Fibroblast of pulmonary artery (primary cell): ENCODE measurements at regions not wholly inside any gene's neighbourhood (a gene's known extent, or its start where the extent isn't known, plus 50 kb on each side); places are given as distances from the start of the nearest gene placed in this dataset.

Experiments
- DNase-seq: peaks from one replicate; pipeline ENCODE4 v3.0.0-alpha.2; 2010; ENCODE audit warnings: low read depth
- H3K4me3 ChIP-seq: replicated peaks from 2 replicates; pipeline ENCODE4 v1.5.1; 2011; ENCODE audit warnings: low read depth, mild to moderate bottlenecking, control low read depth, low read length, moderate library complexity
- TF ChIP-seq, protein P1 (sequence below): IDR thresholded peaks from 2 replicates; pipeline ENCODE4 v1.5.1; 2011; ENCODE audit warnings: mild to moderate bottlenecking, control low read depth, low read length, inconsistent platforms; ENCODE audit errors: missing control alignments

DNA sequence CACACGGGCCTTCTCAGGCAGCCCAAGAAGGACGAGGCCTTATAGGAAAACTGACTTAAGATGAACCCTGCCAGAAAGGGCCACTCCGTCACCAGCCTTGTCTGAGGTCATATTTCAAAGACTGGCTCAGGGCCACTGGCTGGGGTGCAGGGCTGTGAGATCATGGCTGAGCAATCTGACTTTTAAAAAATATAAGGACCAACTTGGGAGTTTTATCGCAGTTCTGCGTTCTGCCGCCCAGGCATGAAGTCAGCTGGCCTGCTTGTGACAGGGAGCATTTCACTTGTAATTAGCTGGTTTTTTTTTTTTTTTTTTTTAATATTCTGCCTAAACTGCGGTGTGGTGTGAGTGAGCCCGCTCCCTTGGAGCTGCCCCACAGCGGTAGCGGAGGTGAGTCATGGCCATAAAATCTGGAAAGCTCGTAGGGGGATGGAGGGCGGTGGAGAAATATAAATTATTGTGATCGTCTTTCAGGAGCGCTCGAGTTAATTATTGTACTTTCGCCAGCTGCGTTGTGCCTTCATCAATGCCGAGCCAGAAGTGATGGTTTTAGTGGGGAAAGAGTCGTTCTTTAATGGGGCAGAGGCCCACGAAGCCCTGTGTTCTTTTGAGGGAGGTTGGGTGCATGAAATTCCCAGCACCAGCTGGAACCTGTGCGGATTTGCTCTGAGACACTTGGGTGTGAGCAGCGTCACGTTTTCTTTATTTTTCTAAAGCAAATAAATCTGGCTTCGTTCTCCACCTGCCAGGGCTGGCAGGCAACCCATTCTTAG is 231.9 kb downstream of the C12orf75 start:
- H3K4me3 ChIP-seq: peak overlapping the region; percentile 36
- TF ChIP-seq, protein P1, sequence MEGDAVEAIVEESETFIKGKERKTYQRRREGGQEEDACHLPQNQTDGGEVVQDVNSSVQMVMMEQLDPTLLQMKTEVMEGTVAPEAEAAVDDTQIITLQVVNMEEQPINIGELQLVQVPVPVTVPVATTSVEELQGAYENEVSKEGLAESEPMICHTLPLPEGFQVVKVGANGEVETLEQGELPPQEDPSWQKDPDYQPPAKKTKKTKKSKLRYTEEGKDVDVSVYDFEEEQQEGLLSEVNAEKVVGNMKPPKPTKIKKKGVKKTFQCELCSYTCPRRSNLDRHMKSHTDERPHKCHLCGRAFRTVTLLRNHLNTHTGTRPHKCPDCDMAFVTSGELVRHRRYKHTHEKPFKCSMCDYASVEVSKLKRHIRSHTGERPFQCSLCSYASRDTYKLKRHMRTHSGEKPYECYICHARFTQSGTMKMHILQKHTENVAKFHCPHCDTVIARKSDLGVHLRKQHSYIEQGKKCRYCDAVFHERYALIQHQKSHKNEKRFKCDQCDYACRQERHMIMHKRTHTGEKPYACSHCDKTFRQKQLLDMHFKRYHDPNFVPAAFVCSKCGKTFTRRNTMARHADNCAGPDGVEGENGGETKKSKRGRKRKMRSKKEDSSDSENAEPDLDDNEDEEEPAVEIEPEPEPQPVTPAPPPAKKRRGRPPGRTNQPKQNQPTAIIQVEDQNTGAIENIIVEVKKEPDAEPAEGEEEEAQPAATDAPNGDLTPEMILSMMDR: no peak
- peak; percentile 90 for DNase-seq

DNA sequence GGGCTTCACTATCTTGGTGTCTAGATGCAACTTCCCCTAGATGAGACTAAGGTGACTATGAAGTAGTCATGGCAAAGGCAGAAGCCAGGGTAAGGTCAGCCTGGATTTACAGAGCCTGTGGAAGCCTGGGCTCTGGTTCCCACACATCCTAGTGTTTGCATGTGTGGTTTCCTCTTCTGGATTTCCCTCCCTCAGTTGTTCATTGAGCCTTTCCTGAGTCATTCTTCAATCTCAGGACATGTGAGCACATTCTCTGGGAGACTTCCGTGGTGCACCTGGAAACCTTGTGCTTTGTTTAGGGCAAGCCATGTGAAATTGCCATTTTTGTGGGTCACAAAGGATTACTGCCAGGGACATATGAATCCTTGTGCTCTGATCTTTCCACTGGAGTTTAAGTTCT is 236.6 kb downstream of the C12orf75 start:
- DNase-seq: no peak
- H3K4me3 ChIP-seq: no peak overlapping the region
- TF ChIP-seq, protein P1: no peak

DNA sequence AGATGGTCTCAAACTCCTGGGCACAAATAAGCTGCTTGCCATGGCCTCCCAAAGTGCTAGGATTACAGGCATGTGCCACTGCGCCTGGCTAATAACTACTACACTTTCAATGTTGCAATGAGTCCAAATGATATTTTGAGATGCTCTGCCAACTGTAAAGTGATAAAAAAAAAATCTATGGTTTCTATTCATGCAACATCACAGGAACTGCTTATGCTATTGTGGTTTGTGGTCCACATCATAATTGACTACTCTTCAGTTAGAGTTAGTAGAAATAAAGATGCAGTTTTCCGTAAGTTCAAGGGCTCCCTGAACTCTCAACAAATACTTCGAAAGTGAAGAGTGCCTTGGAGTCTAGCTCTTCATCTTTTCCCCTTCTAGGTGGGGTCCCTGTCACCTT is 239.4 kb downstream of the C12orf75 start:
- TF ChIP-seq, protein P1: no peak
- DNase-seq: no peak
- no peak overlapping the region for H3K4me3 ChIP-seq

DNA sequence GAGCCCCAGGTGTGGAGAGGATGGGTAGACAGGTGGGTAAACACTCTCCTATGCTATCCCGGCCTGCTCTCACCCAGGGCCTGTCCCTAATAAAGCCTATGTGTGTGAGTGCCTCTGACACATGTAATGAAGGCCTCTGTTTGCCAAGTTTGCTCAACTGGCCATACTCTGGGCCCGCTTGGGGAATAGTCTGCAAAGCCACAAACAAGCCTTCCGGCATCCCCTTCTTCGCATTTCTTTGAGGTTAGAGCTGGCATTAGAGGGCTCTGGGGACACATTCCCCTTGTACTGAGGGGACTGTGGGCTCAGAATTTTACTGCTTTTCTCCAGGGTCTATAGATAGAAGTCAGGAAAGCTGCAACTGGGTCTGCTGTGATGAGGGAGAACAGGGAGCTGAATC is 240.5 kb downstream of the C12orf75 start:
- H3K4me3 ChIP-seq: no peak overlapping the region
- DNase-seq: no peak
- TF ChIP-seq, protein P1: no peak

DNA sequence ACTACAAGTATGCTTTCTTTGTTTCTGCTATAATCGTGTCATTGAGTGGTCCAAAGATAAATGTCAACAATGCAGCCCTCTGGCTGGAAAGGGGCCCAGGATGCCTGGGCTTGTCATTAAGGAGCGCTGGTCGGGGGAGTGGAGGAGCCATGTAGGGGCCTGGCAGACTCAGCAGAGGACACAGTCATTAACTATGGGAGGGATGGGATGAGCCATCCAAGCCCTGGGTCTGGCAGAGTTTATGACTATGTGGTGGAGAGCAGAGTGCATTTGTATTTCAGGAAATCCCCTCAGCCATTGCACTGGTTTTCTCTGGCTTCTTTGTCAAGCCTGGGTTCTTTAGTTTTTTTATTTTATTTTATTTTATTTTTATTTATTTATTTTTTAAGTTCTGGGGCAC is 243.1 kb downstream of the C12orf75 start:
- no peak for DNase-seq
- TF ChIP-seq, protein P1: no peak
- no peak overlapping the region for H3K4me3 ChIP-seq

DNA sequence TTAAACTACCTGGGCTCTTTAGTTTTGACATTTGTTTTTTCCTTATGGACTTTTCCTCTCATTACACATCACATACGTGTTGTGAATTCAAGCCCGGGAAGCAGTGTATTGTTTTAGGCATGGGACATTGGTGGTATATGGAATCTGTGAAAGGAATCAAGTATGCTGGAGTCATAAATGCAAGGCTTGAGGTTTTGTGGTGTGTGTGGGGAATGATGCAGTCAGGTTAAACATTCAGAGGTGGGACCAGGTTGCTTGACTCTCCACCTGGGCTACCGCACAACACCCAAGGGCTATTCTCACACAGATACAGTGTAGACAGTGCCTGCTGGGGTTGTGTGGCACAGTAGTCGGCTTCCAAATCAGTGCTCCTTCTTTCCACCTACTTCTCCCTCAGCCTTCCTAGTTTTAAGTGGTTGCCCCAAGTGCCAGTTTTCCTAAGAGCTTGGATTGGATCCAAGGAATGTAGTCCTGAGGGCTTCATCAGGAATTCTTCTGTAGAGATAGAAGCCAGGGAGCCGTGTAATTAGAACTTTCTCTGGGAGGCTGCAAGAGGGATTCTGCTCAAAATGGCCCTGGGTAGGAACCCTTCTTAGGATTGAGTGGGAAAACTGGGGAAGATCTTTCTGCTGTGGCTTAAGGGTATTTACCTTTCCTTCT is 243.7 kb downstream of the C12orf75 start:
- TF ChIP-seq, protein P1: no peak
- no peak overlapping the region for H3K4me3 ChIP-seq
- DNase-seq: peak; percentile 11
